GM18909 (cell line): ENCODE measurements at regions not wholly inside any gene's neighbourhood (a gene's known extent, or its start where the extent isn't known, plus 50 kb on each side); places are given as distances from the start of the nearest gene placed in this dataset.
"Not testable (repeated sequence)": the region's sequence is repeated elsewhere in the genome, so short reads cannot be mapped to it uniquely, and the experiment has no call there.

Source experiments
- ATAC-seq: cut with Tn5 transposase; IDR thresholded peaks from one replicate; pipeline ENCODE4 v1.9.1; 2021; ENCODE audit warnings: mild to moderate bottlenecking; ENCODE audit not compliant: unreplicated experiment, poor library complexity

- no peak for ATAC-seq
Measured at GRCh38 chr3:187795207-187795960, 50.1 kb upstream of the BCL6 start.

- no peak for ATAC-seq
Measured at GRCh38 chr3:187798126-187798525, 52.9 kb upstream of the BCL6 start.

- no peak for ATAC-seq
Measured at GRCh38 chr3:187798531-187799530, 53.6 kb upstream of the BCL6 start.

- ATAC-seq, result peak; percentile 51
Measured at GRCh38 chr3:187799942-187800641, 54.8 kb upstream of the BCL6 start.

- no peak for ATAC-seq
Measured at GRCh38 chr3:187801152-187801551, 55.9 kb upstream of the BCL6 start.

GRCh38 chr3:187802203-187802927 is 57.1 kb upstream of the BCL6 start:
- ATAC-seq, result no peak

GRCh38 chr3:187802928-187803259 is 57.6 kb upstream of the BCL6 start:
- peak; percentile 87 for ATAC-seq

- ATAC-seq, result no peak
Measured at GRCh38 chr3:187804120-187804744, 59.0 kb upstream of the BCL6 start.

GRCh38 chr3:187804745-187805121 is 59.5 kb upstream of the BCL6 start:
- no peak for ATAC-seq

- ATAC-seq, result no peak
Measured at GRCh38 chr3:187805774-187806173, 60.5 kb upstream of the BCL6 start.

- peak; percentile 35 for ATAC-seq
Measured at GRCh38 chr3:187807086-187807862, 62.0 kb upstream of the BCL6 start.

- no peak for ATAC-seq
Measured at GRCh38 chr3:187808527-187808895, 63.2 kb upstream of the BCL6 start.

GRCh38 chr3:187809612-187809991 is 64.3 kb upstream of the BCL6 start:
- ATAC-seq, result no peak

GRCh38 chr3:187810021-187810446 is 64.8 kb upstream of the BCL6 start:
- no peak for ATAC-seq

GRCh38 chr3:187811585-187812250 is 66.5 kb upstream of the BCL6 start:
- no peak for ATAC-seq

GRCh38 chr3:187812496-187812895 is 67.2 kb upstream of the BCL6 start:
- ATAC-seq, result no peak

GRCh38 chr3:187813198-187813597 is 67.9 kb upstream of the BCL6 start:
- no peak for ATAC-seq

- ATAC-seq, result not testable (repeated sequence)
Measured at GRCh38 chr3:187817766-187818165, 72.5 kb upstream of the BCL6 start.
